H9 (cell line): ENCODE measurements at regions not wholly inside any gene's neighbourhood (a gene's known extent, or its start where the extent isn't known, plus 50 kb on each side); places are given as distances from the start of the nearest gene placed in this dataset.

Experiments
- DNase-seq: peaks from one replicate; pipeline ENCODE4 v3.0.0-alpha.2; 2017
- H2AFZ ChIP-seq: one replicate; pipeline ENCODE4 v1.6.1; 2013; ENCODE audit warnings: mild to moderate bottlenecking, low read length, control low read depth, moderate library complexity
- H2AK5ac ChIP-seq: 2 replicates; pipeline ENCODE4 v1.6.1; 2013; ENCODE audit warnings: low read length, control low read depth, mixed read lengths; ENCODE audit not compliant: insufficient read length
- H2BK120ac ChIP-seq: one replicate; pipeline ENCODE4 v1.6.1; 2013; ENCODE audit warnings: low read depth, mild to moderate bottlenecking, low read length, control low read depth, inconsistent platforms; ENCODE audit not compliant: poor library complexity, severe bottlenecking
- H2BK12ac ChIP-seq: 2 replicates; pipeline ENCODE4 v1.6.1; 2013; ENCODE audit warnings: low read length, control low read depth, mixed read lengths, low read depth; ENCODE audit not compliant: insufficient read length
- H2BK15ac ChIP-seq: 2 replicates; pipeline ENCODE4 v1.6.1; 2013; ENCODE audit warnings: low read depth, low read length, control low read depth
- H2BK20ac ChIP-seq: one replicate; pipeline ENCODE4 v1.6.1; 2013; ENCODE audit warnings: low read depth, mild to moderate bottlenecking, low read length, control low read depth, inconsistent platforms; ENCODE audit not compliant: poor library complexity, severe bottlenecking
- H2BK5ac ChIP-seq: 2 replicates; pipeline ENCODE4 v1.6.1; 2013; ENCODE audit warnings: low read length, control low read depth, mixed read lengths; ENCODE audit not compliant: insufficient read length
- H3K14ac ChIP-seq: 2 replicates; pipeline ENCODE4 v1.6.1; 2013; ENCODE audit warnings: low read length, control low read depth; ENCODE audit not compliant: insufficient read depth
- H3K18ac ChIP-seq: 2 replicates; pipeline ENCODE4 v1.6.1; 2013; ENCODE audit warnings: low read depth, mild to moderate bottlenecking, mixed read lengths, low read length, control low read depth; ENCODE audit not compliant: insufficient read length
- H3K23ac ChIP-seq: 2 replicates; pipeline ENCODE4 v1.6.1; 2013; ENCODE audit warnings: low read length, control low read depth, mixed read lengths, low read depth; ENCODE audit not compliant: insufficient read length
- H3K23me2 ChIP-seq: 2 replicates; pipeline ENCODE4 v1.6.1; 2013; ENCODE audit warnings: low read depth, mild to moderate bottlenecking, mixed read lengths, low read length, control low read depth; ENCODE audit not compliant: insufficient read length, poor library complexity, severe bottlenecking
- H3K27ac ChIP-seq: 2 replicates; pipeline ENCODE4 v1.5.1; 2013; ENCODE audit warnings: low read length, control low read depth, mixed read lengths, low read depth; ENCODE audit not compliant: insufficient read length
- H3K27me3 ChIP-seq: 2 replicates; pipeline ENCODE4 v1.6.1; 2013; ENCODE audit warnings: low read length, control low read depth, inconsistent platforms; ENCODE audit not compliant: insufficient read depth
- H3K4ac ChIP-seq: 2 replicates; pipeline ENCODE4 v1.6.1; 2013; ENCODE audit warnings: low read depth, mild to moderate bottlenecking, control low read depth, inconsistent platforms, low read length, moderate library complexity
- H3K4me1 ChIP-seq: 2 replicates; pipeline ENCODE4 v1.6.1; 2013; ENCODE audit warnings: low read length, control low read depth, inconsistent platforms; ENCODE audit not compliant: insufficient read depth
- H3K4me2 ChIP-seq: 2 replicates; pipeline ENCODE4 v1.6.1; 2013; ENCODE audit warnings: low read length, control low read depth, mixed read lengths; ENCODE audit not compliant: insufficient read length, insufficient read depth
- H3K56ac ChIP-seq: 2 replicates; pipeline ENCODE4 v1.6.1; 2013; ENCODE audit warnings: low read depth, mild to moderate bottlenecking, mixed read lengths, low read length, control low read depth; ENCODE audit not compliant: insufficient read length
- H3K79me1 ChIP-seq: 2 replicates; pipeline ENCODE4 v1.6.1; 2013; ENCODE audit warnings: low read depth, mild to moderate bottlenecking, moderate library complexity, low read length, control low read depth, inconsistent platforms; ENCODE audit not compliant: insufficient read depth, poor library complexity, severe bottlenecking
- H3K79me2 ChIP-seq: 2 replicates; pipeline ENCODE4 v1.6.1; 2013; ENCODE audit warnings: low read length, control low read depth, inconsistent platforms; ENCODE audit not compliant: insufficient read depth
- H3K9ac ChIP-seq: 2 replicates; pipeline ENCODE4 v1.6.1; 2013; ENCODE audit warnings: low read length, control low read depth, mixed read lengths; ENCODE audit not compliant: insufficient read length; ENCODE audit errors: extremely low read depth
- H3K9me3 ChIP-seq: one replicate; pipeline ENCODE4 v1.6.1; 2013; ENCODE audit warnings: low read depth, low read length, inconsistent platforms; ENCODE audit not compliant: control insufficient read depth
- H3T11ph ChIP-seq: one replicate; pipeline ENCODE4 v1.6.1; 2013; ENCODE audit warnings: mild to moderate bottlenecking, low read length, control low read depth, inconsistent platforms
- H4K20me1 ChIP-seq: one replicate; pipeline ENCODE4 v1.6.1; 2013; ENCODE audit not compliant: control insufficient read depth, insufficient read length, insufficient read depth
- H4K5ac ChIP-seq: 2 replicates; pipeline ENCODE4 v1.6.1; 2013; ENCODE audit warnings: low read depth, mild to moderate bottlenecking, mixed read lengths, low read length, control low read depth; ENCODE audit not compliant: insufficient read length
- H4K8ac ChIP-seq: replicated peaks from 2 replicates; pipeline ENCODE4 v1.6.1; 2013; ENCODE audit warnings: low read length, control low read depth, mixed read lengths, low read depth; ENCODE audit not compliant: insufficient read length
- H4K91ac ChIP-seq: 2 replicates; pipeline ENCODE4 v1.6.1; 2013; ENCODE audit warnings: low read depth, mild to moderate bottlenecking, moderate library complexity, mixed read lengths, low read length, control low read depth; ENCODE audit not compliant: insufficient read length
- H3K27ac Mint-ChIP-seq, 3 experiments: 2 replicates in 2 of 3; 3 replicates in 1 of 3; pipeline ENCODE4 v1.8.0; 2020 to 2021; ENCODE audit warnings: mixed read lengths in 3 of 3, mild to moderate bottlenecking in 1 of 3, moderate library complexity in 1 of 3
- H3K27me3 Mint-ChIP-seq: 2 replicates; pipeline ENCODE4 v1.8.0; 2021; ENCODE audit warnings: low read depth, mild to moderate bottlenecking, moderate library complexity, mixed read lengths
- H3K36me3 Mint-ChIP-seq, 3 experiments: 2 replicates in 2 of 3; 3 replicates in 1 of 3; pipeline ENCODE4 v1.8.0; 2020 to 2021; ENCODE audit warnings: low read depth in 3 of 3, mixed read lengths in 3 of 3; ENCODE audit not compliant: insufficient read depth in 1 of 3
- H3K4me1 Mint-ChIP-seq, 2 experiments: 2 replicates each; pipeline ENCODE4 v1.8.0; 2020; ENCODE audit warnings: mixed read lengths in 2 of 2
- H3K4me3 Mint-ChIP-seq, 2 experiments: 2 replicates in 1 of 2; 3 replicates in 1 of 2; pipeline ENCODE4 v1.8.0; 2020 to 2021; ENCODE audit warnings: mild to moderate bottlenecking in 2 of 2, mixed read lengths in 2 of 2, moderate library complexity in 1 of 2
- H3K9me3 Mint-ChIP-seq, 2 experiments: 2 replicates in 1 of 2; 3 replicates in 1 of 2; pipeline ENCODE4 v1.8.0; 2020; ENCODE audit warnings: mild to moderate bottlenecking in 2 of 2, mixed read lengths in 2 of 2, moderate library complexity in 1 of 2
- WGBS: extraction: QIAGEN DNeasy Blood & Tissue Kit; methylation state at CpG from one replicate; pipeline ENCODE4 v1.1.7; 2013; ENCODE audit warnings: missing lambda C conversion rate, low lambda C conversion rate, mixed read lengths; ENCODE audit not compliant: insufficient read length; ENCODE audit errors: extremely low coverage; 5-methylcytosine and 5-hydroxymethylcytosine counted together
- TF ChIP-seq, protein P1 (sequence below): fragments of 200-600 bp; sonication (generic); conservative IDR thresholded peaks from 3 replicates; pipeline ENCODE4 v1.8.0; 2021; ENCODE audit warnings: antibody characterized with exemption, mild to moderate bottlenecking

DNA sequence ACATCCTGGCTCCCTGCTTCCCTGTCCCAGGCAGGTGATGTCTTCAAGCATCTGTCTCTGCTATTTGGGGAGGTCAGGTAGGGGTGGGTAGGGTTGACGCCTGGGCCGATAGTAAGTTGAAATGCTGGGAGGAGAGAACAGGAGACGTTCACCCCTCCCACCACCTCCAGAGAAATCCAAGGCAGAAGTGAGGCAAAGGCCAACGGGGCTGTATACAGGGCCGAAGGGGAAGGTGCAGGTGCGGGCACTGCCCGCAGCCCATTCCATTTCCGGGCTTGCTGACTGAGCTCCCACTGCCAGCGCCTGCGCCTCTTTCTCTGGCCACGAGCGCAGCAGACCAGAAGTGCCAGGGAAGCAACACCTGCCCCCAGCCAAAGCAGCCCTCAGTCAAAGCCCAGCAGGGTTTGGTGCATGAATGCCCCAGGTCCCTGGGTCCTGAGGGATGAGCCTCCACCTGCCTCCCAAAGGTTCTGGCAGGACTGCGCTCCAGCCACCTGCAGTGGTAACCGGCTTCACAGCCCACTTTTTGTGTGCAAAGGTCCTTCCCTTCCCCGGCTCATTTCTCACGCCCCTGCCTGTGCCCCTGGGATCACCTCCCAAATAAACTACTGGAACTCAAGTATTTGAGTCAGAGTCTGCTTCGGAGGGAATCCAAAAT is 127.6 kb upstream of the TNRC6C start:
- Mint-ChIP-seq H3K36me3 (no peaks in the 10 kb centered on the region; a peak in 1 of 7 replicates), H3K9me3 (peaks cover 5 to 12% of the 10 kb centered on the region in 2 experiments; a peak in 2 of 5 replicates), H3K27me3 (peaks cover 20% of the 10 kb centered on the region), H3K4me3 (no peak overlapping the region), H3K4me1 (peaks cover 65 to 67% of the 10 kb centered on the region in 2 experiments), H3K27ac (peak overlapping the region; percentile 3 to 73 (median 73); a peak in 2 of 7 replicates)
- TF ChIP-seq, protein P1, sequence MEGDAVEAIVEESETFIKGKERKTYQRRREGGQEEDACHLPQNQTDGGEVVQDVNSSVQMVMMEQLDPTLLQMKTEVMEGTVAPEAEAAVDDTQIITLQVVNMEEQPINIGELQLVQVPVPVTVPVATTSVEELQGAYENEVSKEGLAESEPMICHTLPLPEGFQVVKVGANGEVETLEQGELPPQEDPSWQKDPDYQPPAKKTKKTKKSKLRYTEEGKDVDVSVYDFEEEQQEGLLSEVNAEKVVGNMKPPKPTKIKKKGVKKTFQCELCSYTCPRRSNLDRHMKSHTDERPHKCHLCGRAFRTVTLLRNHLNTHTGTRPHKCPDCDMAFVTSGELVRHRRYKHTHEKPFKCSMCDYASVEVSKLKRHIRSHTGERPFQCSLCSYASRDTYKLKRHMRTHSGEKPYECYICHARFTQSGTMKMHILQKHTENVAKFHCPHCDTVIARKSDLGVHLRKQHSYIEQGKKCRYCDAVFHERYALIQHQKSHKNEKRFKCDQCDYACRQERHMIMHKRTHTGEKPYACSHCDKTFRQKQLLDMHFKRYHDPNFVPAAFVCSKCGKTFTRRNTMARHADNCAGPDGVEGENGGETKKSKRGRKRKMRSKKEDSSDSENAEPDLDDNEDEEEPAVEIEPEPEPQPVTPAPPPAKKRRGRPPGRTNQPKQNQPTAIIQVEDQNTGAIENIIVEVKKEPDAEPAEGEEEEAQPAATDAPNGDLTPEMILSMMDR: no peak
- H2BK5ac ChIP-seq: no peak overlapping the region
- H3K79me1 ChIP-seq: no peaks in the 10 kb centered on the region
- DNase-seq: no peak
- H3K14ac ChIP-seq: no peak overlapping the region
- H3K27ac ChIP-seq: no peak overlapping the region
- no peaks in the 10 kb centered on the region for H3K9me3 ChIP-seq
- H3K4me2 ChIP-seq: no peak overlapping the region
- H2BK20ac ChIP-seq: no peak overlapping the region
- H3K79me2 ChIP-seq: no peaks in the 10 kb centered on the region
- H3K56ac ChIP-seq: no peak overlapping the region
- no peaks in the 10 kb centered on the region for H3K27me3 ChIP-seq
- H4K5ac ChIP-seq: no peak overlapping the region
- no CpG with 5 or more reads among the region's 17 CpGs for WGBS
- no peaks in the 10 kb centered on the region for H4K20me1 ChIP-seq
- H2AFZ ChIP-seq: no peak overlapping the region
- H2AK5ac ChIP-seq: no peak overlapping the region
- no peak overlapping the region for H3K9ac ChIP-seq
- H3K4ac ChIP-seq: no peak overlapping the region
- H3K4me1 ChIP-seq: peaks cover 2% of the 10 kb centered on the region; the same call in 1 of the 2 replicates
- no peaks in the 10 kb centered on the region for H3K23me2 ChIP-seq
- H3K23ac ChIP-seq: no peak overlapping the region
- no peak overlapping the region for H3K18ac ChIP-seq
- H2BK15ac ChIP-seq: no peak overlapping the region
- no peak overlapping the region for H4K8ac ChIP-seq
- no peak overlapping the region for H4K91ac ChIP-seq
- H2BK12ac ChIP-seq: no peak overlapping the region
- H3T11ph ChIP-seq: no peak overlapping the region
- no peak overlapping the region for H2BK120ac ChIP-seq
